Liver (tissue), 3 donors: ENCODE measurements at regions not wholly inside any gene's neighbourhood (a gene's known extent, or its start where the extent isn't known, plus 50 kb on each side); places are given as distances from the start of the nearest gene placed in this dataset.

Source experiments
- ATF3 ChIP-seq: IDR thresholded peaks from 2 replicates; pipeline ENCODE4 v1.6.1; 2016; ENCODE audit warnings: antibody characterized with exemption
- CTCF ChIP-seq: fragments of 150-350 bp; IDR thresholded peaks from 2 replicates; pipeline ENCODE4 v1.5.1; 2017; ENCODE audit warnings: improper control_type of control experiment, low read depth, low read length; ENCODE audit not compliant: missing input control
- EGR1 ChIP-seq, 2 donors: IDR thresholded peaks; 2 replicates each; pipeline ENCODE4 v1.6.1; 2016 to 2018; ENCODE audit warnings: antibody characterized with exemption in 2 of 2, low read depth in 2 of 2
- FOXA1 ChIP-seq: IDR thresholded peaks from 2 replicates; pipeline ENCODE4 v1.6.1; 2016; ENCODE audit warnings: antibody characterized with exemption
- GABPA ChIP-seq, 2 donors: IDR thresholded peaks in 1 of 2; conservative IDR thresholded peaks in 1 of 2; 2 replicates each; pipeline ENCODE4 v1.6.1; 2016; ENCODE audit warnings: antibody characterized with exemption in 2 of 2, mild to moderate bottlenecking in 1 of 2, moderate library complexity in 1 of 2
- HNF4A ChIP-seq, 2 donors: conservative IDR thresholded peaks; 2 replicates each; pipeline ENCODE4 v1.6.1; 2016; ENCODE audit warnings: antibody characterized with exemption in 2 of 2, mild to moderate bottlenecking in 2 of 2
- HNF4G ChIP-seq: IDR thresholded peaks from 2 replicates; pipeline ENCODE4 v1.6.1; 2016; ENCODE audit warnings: antibody characterized with exemption
- MAX ChIP-seq: IDR thresholded peaks from 2 replicates; pipeline ENCODE4 v1.6.1; 2016; ENCODE audit warnings: antibody characterized with exemption
- RAD21 ChIP-seq, 2 donors: IDR thresholded peaks; 2 replicates each; pipeline ENCODE4 v1.6.1; 2016; ENCODE audit warnings: antibody characterized with exemption in 2 of 2, mild to moderate bottlenecking in 2 of 2
- REST ChIP-seq: IDR thresholded peaks from 2 replicates; pipeline ENCODE4 v1.6.1; 2016; ENCODE audit warnings: antibody characterized with exemption, mild to moderate bottlenecking
- RXRA ChIP-seq, 2 donors: IDR thresholded peaks; 2 replicates each; pipeline ENCODE4 v1.6.1; 2017 to 2018; ENCODE audit warnings: antibody characterized with exemption in 2 of 2, mild to moderate bottlenecking in 1 of 2
- SP1 ChIP-seq: IDR thresholded peaks from 2 replicates; pipeline ENCODE4 v1.6.1; 2018; ENCODE audit warnings: antibody characterized with exemption, mild to moderate bottlenecking
- TAF1 ChIP-seq: conservative IDR thresholded peaks from 2 replicates; pipeline ENCODE4 v1.6.1; 2016; ENCODE audit warnings: antibody characterized with exemption, mild to moderate bottlenecking
- ZBTB33 ChIP-seq: IDR thresholded peaks from 2 replicates; pipeline ENCODE4 v1.6.1; 2016; ENCODE audit warnings: antibody characterized with exemption
- donor health status: healthy.
- donor health status: healthy.

GRCh38 chr1:115189814-115190539 lies 100.7 kb upstream of the TSPAN2 start:
- TF ChIP-seq CTCF, result no peak
- TF ChIP-seq TAF1, result no peak
- no peak for TF ChIP-seq ZBTB33
- no peak for TF ChIP-seq MAX
- TF ChIP-seq REST, result no peak
- no peak for TF ChIP-seq RAD21 (IDR thresholded peaks at IDR 0.05)
- no peak for TF ChIP-seq GABPA (IDR thresholded peaks at IDR 0.05 in 1 of 2, conservative IDR thresholded peaks at IDR 0.05 in 1 of 2)
- no peak for TF ChIP-seq EGR1 (IDR thresholded peaks at IDR 0.05; ENCODE audit: low read depth in 2 of 2)
- no peak for TF ChIP-seq HNF4A (conservative IDR thresholded peaks at IDR 0.05)
- no peak for TF ChIP-seq SP1
- TF ChIP-seq ATF3, result no peak
- no peak for TF ChIP-seq FOXA1
- no peak for TF ChIP-seq HNF4G
- TF ChIP-seq RXRA (IDR thresholded peaks at IDR 0.05), result no peak
